GM21423 (cell line): ENCODE measurements at regions not wholly inside any gene's neighbourhood (a gene's known extent, or its start where the extent isn't known, plus 50 kb on each side); places are given as distances from the start of the nearest gene placed in this dataset.
A peak's percentile ranks its signal among the peaks of the same experiment; 100 is the strongest.
"Not testable (repeated sequence)": the region's sequence is repeated elsewhere in the genome, so short reads cannot be mapped to it uniquely, and the experiment has no call there.

ENCODE experiments used
- ATAC-seq: cut with Tn5 transposase; IDR thresholded peaks from one replicate; pipeline ENCODE4 v1.9.1; 2021; ENCODE audit warnings: mild to moderate bottlenecking, moderate library complexity; ENCODE audit not compliant: unreplicated experiment

- ATAC-seq = no peak
Observed at GRCh38 chr7:43042302-43042701, 70.1 kb upstream of the HECW1 start.

GRCh38 chr7:43044511-43044910 lies 67.9 kb upstream of the HECW1 start:
- no peak for ATAC-seq

GRCh38 chr7:43054052-43054722 lies 58.3 kb upstream of the HECW1 start:
- ATAC-seq = no peak

GRCh38 chr7:43057141-43057540 lies 55.3 kb upstream of the HECW1 start:
- ATAC-seq = no peak

GRCh38 chr7:43058271-43059066 lies 54.0 kb upstream of the HECW1 start:
- ATAC-seq = peak; percentile 47

- ATAC-seq = not testable (repeated sequence)
Observed at GRCh38 chr7:43059067-43059600, 53.3 kb upstream of the HECW1 start.
